HEK293T (cell line): ENCODE measurements at regions not wholly inside any gene's neighbourhood (a gene's known extent, or its start where the extent isn't known, plus 50 kb on each side); places are given as distances from the start of the nearest gene placed in this dataset.
"Not testable (repeated sequence)": the region's sequence is repeated elsewhere in the genome, so short reads cannot be mapped to it uniquely, and the experiment has no call there.

ENCODE experiments used
- CTCF ChIA-PET: fragments of 350-600 bp; formaldehyde crosslinking; extraction: SDS; loops from one replicate; lab custom pipeline; 2021; ENCODE audit warnings: antibody characterized with exemption, inconsistent platforms; lab: Yijun Ruan, JAX
- POLR2A ChIA-PET: fragments of 350-600 bp; formaldehyde crosslinking; extraction: SDS; loops from one replicate; lab custom pipeline; 2020; ENCODE audit warnings: antibody characterized with exemption, inconsistent platforms; lab: Yijun Ruan, JAX
- DNase-seq: peaks from one replicate; pipeline ENCODE4 v3.0.0; 2012; ENCODE audit warnings: mixed read lengths; ENCODE audit errors: extremely low spot score
- ARNT ChIP-seq: fragments of 450-650 bp; IDR thresholded peaks from 2 replicates; pipeline ENCODE4 v1.6.1; 2017; ENCODE audit warnings: mild to moderate bottlenecking
- BHLHE40 ChIP-seq: fragments of 450-650 bp; IDR thresholded peaks from 2 replicates; pipeline ENCODE4 v1.6.1; 2016; ENCODE audit warnings: mild to moderate bottlenecking, moderate library complexity, borderline replicate concordance
- CTBP1 ChIP-seq: fragments of 450-650 bp; IDR thresholded peaks from 2 replicates; pipeline ENCODE4 v1.6.1; 2016; ENCODE audit warnings: borderline replicate concordance
- ELF4 ChIP-seq: fragments of 450-650 bp; IDR thresholded peaks from 2 replicates; pipeline ENCODE4 v1.6.1; 2017; ENCODE audit warnings: antibody characterized with exemption
- FOXA1 ChIP-seq: fragments of 450-650 bp; IDR thresholded peaks from 2 replicates; pipeline ENCODE4 v1.6.1; 2016; ENCODE audit warnings: mild to moderate bottlenecking
- FOXK2 ChIP-seq: fragments of 450-650 bp; IDR thresholded peaks from 2 replicates; pipeline ENCODE4 v1.6.1; 2016; ENCODE audit warnings: mild to moderate bottlenecking
- FOXM1 ChIP-seq: fragments of 450-650 bp; IDR thresholded peaks from 2 replicates; pipeline ENCODE4 v1.6.1; 2017; ENCODE audit warnings: mild to moderate bottlenecking, borderline replicate concordance
- HDGF ChIP-seq: fragments of 450-650 bp; IDR thresholded peaks from 2 replicates; pipeline ENCODE4 v1.6.1; 2017; ENCODE audit warnings: antibody characterized with exemption, borderline replicate concordance
- L3MBTL2 ChIP-seq: fragments of 450-650 bp; conservative IDR thresholded peaks from 2 replicates; pipeline ENCODE4 v1.6.1; 2016; ENCODE audit warnings: mild to moderate bottlenecking
- LEF1 ChIP-seq: fragments of 450-650 bp; IDR thresholded peaks from 2 replicates; pipeline ENCODE4 v1.6.1; 2017; ENCODE audit warnings: mild to moderate bottlenecking, borderline replicate concordance
- NFRKB ChIP-seq: fragments of 450-650 bp; IDR thresholded peaks from 2 replicates; pipeline ENCODE4 v1.6.1; 2016; ENCODE audit warnings: mild to moderate bottlenecking, moderate library complexity
- PKNOX1 ChIP-seq: fragments of 450-650 bp; IDR thresholded peaks from 2 replicates; pipeline ENCODE4 v1.6.1; 2016
- SP1 ChIP-seq: fragments of 450-650 bp; IDR thresholded peaks from 2 replicates; pipeline ENCODE4 v1.6.1; 2017
- SUZ12 ChIP-seq: fragments of 450-650 bp; IDR thresholded peaks from 2 replicates; pipeline ENCODE4 v1.6.1; 2016; ENCODE audit warnings: mild to moderate bottlenecking
- TARDBP ChIP-seq: fragments of 450-650 bp; IDR thresholded peaks from 2 replicates; pipeline ENCODE4 v1.6.1; 2016
- ZNF384 ChIP-seq: fragments of 450-650 bp; IDR thresholded peaks from 2 replicates; pipeline ENCODE4 v1.6.1; 2016

DNA sequence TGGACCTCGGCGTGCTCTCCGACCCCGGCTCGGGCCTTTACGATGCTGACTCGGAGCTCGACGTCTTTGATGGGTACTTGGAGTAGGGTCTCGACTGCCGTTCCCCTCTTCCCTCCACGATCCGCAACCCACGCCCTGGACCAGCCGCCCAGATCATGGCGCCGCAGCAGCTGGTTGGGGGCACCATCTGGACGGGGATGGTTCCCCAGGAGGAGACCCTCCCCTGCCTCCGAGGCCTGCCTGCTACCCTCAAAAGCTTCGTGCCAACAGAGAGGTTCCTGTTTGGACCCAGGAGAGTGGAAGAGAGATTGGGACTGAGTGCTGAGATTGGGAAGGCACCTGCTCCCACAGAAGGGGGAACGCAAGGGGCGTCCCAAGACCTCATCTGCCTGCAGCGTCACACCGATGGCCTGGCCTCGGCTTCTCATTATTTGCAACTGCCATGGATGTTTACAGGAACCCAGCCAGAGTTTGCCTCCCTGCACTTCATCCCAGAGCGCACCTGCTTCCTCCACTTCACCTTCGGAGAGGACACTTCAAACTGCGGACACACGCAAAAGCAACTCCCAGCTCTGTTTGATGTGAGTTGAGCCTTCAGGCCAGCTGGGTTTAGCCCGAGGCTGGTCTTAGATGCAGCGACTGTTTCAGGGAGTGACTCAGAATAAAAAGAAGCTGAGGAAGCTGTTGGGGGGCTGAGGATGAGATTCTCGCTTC, 58.9 kb downstream of the GOLGA6L7 start:
- DNase-seq, POLR2A ChIA-PET: not testable (repeated sequence)
- CTCF ChIA-PET: interaction anchor here (1.7 kb wide), 1 partner anchor 314 kb away, joined by 4 read pairs; no protein-coding TSS in a partner anchor

GRCh38 chr15:28788649-28789400, 59.6 kb downstream of the GOLGA6L7 start:
- POLR2A ChIA-PET, CTCF ChIA-PET, DNase-seq: not testable (repeated sequence)

- POLR2A ChIA-PET, CTCF ChIA-PET, DNase-seq: not testable (repeated sequence)
Observed at GRCh38 chr15:28788176-28788575, 60.3 kb downstream of the GOLGA6L7 start.

- TF ChIP-seq LEF1: no peak
- no peak for TF ChIP-seq FOXM1
- TF ChIP-seq L3MBTL2: no peak
- no peak for TF ChIP-seq PKNOX1
- TF ChIP-seq HDGF: no peak
- TF ChIP-seq SP1: no peak
- TF ChIP-seq ZNF384: no peak
- no peak for TF ChIP-seq FOXA1
- no peak for TF ChIP-seq BHLHE40
- no peak for TF ChIP-seq CTBP1
- TF ChIP-seq ARNT: no peak
- no peak for TF ChIP-seq NFRKB
- TF ChIP-seq SUZ12: no peak
- TF ChIP-seq ELF4: no peak
- POLR2A ChIA-PET: no interaction called here
- CTCF ChIA-PET: no interaction called here
- DNase-seq: no peak
Observed at GRCh38 chr15:28786521-28786920, 61.9 kb downstream of the GOLGA6L7 start.

DNA sequence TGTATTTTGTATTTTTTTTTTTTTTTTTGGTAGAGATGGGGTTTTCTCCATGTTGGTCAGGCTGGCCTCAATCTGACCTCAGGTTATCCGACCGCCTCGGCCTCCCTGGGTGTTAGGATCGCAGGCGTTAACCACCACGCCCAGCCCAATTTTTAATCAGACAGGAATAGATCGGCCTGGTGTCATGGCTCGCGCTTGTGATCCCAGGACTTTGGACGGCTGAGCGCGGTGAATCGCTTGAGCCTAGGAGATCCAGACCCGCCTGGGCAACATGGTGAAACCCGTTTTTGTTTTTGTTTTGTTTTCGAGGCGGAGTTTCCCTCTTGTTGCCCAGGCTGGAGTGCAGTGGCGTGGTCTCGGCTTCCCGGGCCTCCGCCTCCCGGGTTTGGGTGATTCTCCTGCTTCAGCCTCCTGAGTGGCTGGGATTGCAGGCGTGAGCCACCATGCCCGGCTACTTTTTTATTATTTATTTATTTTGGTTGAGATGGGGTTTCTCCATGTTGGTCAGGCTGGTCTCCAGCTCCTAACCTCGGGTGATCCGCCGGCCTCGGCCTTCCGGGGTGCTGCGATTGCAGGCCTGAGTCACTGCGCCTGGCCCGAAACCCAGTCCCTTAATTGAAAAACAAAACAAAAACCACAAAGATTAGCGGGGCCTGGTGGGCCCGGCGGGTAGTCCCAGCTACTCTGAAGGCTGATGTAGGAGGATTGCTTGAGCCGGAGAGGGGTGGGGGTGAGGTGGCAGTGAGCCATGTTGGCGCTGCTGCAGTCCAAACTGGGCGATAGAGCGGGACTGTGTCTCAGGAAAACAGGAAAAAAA, 63.9 kb downstream of the GOLGA6L7 start:
- CTCF ChIA-PET, POLR2A ChIA-PET, DNase-seq: not testable (repeated sequence)

- DNase-seq: no peak
- TF ChIP-seq ELF4 (no peak), SP1 (no peak), PKNOX1 (no peak), TARDBP (no peak), SUZ12 (no peak), FOXA1 (no peak), FOXM1 (no peak), ARNT (no peak), ZNF384 (no peak), BHLHE40 (no peak), NFRKB (no peak), FOXK2 (no peak), CTBP1 (no peak)
- POLR2A ChIA-PET: no interaction called here
Observed at GRCh38 chr15:28783873-28784272, 64.6 kb downstream of the GOLGA6L7 start.

GRCh38 chr15:28783466-28783865, 65.0 kb downstream of the GOLGA6L7 start:
- ChIA-PET CTCF (no interaction called here), POLR2A (no interaction called here)
- no peak for TF ChIP-seq CTBP1
- TF ChIP-seq FOXA1: no peak
- no peak for TF ChIP-seq ARNT
- TF ChIP-seq LEF1: no peak
- no peak for TF ChIP-seq HDGF
- TF ChIP-seq NFRKB: no peak
- no peak for TF ChIP-seq L3MBTL2
- no peak for TF ChIP-seq BHLHE40
- no peak for TF ChIP-seq SP1
- TF ChIP-seq SUZ12: no peak
- no peak for TF ChIP-seq TARDBP
- no peak for TF ChIP-seq FOXK2
- TF ChIP-seq ZNF384: no peak
- no peak for TF ChIP-seq PKNOX1
- TF ChIP-seq FOXM1: no peak
- TF ChIP-seq ELF4: no peak
- no peak for DNase-seq

More at GRCh38 chr15:28783873-28784272, 64.6 kb downstream of the GOLGA6L7 start:
- CTCF ChIA-PET: no interaction called here

DNA sequence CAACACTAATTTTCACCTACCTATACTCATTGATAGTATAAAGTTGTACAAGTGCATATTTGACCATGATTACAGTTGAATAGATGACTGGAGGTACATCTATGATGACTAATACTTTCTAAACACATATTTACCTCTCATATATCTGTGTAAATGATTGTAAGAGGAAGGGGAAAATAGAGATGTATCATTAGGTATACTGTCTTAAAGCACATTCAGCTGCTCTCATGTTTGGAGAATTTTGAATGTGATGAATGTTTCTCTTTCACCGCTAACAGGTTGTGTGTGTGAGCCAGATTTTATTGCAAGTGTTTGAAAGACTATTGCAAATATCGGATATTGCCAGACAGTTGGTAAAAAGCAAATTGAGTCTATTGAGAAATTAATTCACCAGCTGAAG, 66.2 kb upstream of the GOLGA8M start:
- CTCF ChIA-PET, DNase-seq, POLR2A ChIA-PET: not testable (repeated sequence)

- POLR2A ChIA-PET, CTCF ChIA-PET, DNase-seq: not testable (repeated sequence)
Observed at GRCh38 chr15:28772857-28773256, 60.6 kb upstream of the GOLGA8M start.
